Upper lobe of left lung (tissue), 6 donors: ENCODE measurements at regions not wholly inside any gene's neighbourhood (a gene's known extent, or its start where the extent isn't known, plus 50 kb on each side); places are given as distances from the start of the nearest gene placed in this dataset.
"Not testable (repeated sequence)": the region's sequence is repeated elsewhere in the genome, so short reads cannot be mapped to it uniquely, and the experiment has no call there.

Experiments used
- ATAC-seq, 2 donors: fragments of 200-7000 bp; cut with Tn5 transposase; one replicate each; pipeline ENCODE4 v1.9.1; 2022; ENCODE audit warnings: mild to moderate bottlenecking in 2 of 2, moderate library complexity in 2 of 2; ENCODE audit not compliant: low FRiP score in 2 of 2
- DNase-seq, 2 donors: peaks; one replicate each; pipeline ENCODE4 v3.0.0-alpha.2; 2019 to 2020
- H3K27ac ChIP-seq, 4 donors: fragments of 200-600 bp; sonication (generic); one replicate each; pipeline ENCODE4 v1.5.1; 2016 to 2019
- H3K27me3 ChIP-seq, 4 donors: fragments of 200-600 bp; sonication (generic); one replicate each; pipeline ENCODE4 v1.5.1; 2017 to 2019
- H3K36me3 ChIP-seq, 4 donors: fragments of 200-600 bp; sonication (generic); one replicate each; pipeline ENCODE4 v1.5.1; 2016 to 2019
- H3K4me1 ChIP-seq, 4 donors: fragments of 200-600 bp; sonication (generic); one replicate each; pipeline ENCODE4 v1.5.1; 2018 to 2019
- H3K4me3 ChIP-seq, 4 donors: fragments of 200-600 bp; sonication (generic); one replicate each; pipeline ENCODE4 v1.5.1; 2017 to 2019; ENCODE audit warnings: mild to moderate bottlenecking in 2 of 4, moderate library complexity in 1 of 4
- H3K9me3 ChIP-seq, 4 donors: fragments of 200-600 bp; sonication (generic); one replicate each; pipeline ENCODE4 v1.5.1; 2018 to 2019
- CTCF ChIP-seq, 6 experiments: fragments of 450-650 bp in 4 of 6; fragments of 200-600 bp in 2 of 6; sonication (generic) in 2 of 6; IDR thresholded peaks; one replicate each; pipeline ENCODE4 v1.5.1; 2016 to 2019; ENCODE audit warnings: antibody characterized with exemption in 6 of 6
- EP300 ChIP-seq, 4 donors: sonication (generic); formaldehyde crosslinking; IDR thresholded peaks; one replicate each; pipeline ENCODE4 v1.5.1; 2017; ENCODE audit warnings: antibody characterized with exemption in 4 of 4, control low read depth in 2 of 4
- POLR2A ChIP-seq, 4 donors: fragments of 450-650 bp; IDR thresholded peaks; one replicate each; pipeline ENCODE4 v1.5.1; 2016 to 2017; ENCODE audit warnings: antibody characterized with exemption in 4 of 4, mild to moderate bottlenecking in 2 of 4
- POLR2AphosphoS5 ChIP-seq, 2 donors: sonication (generic); formaldehyde crosslinking; IDR thresholded peaks; one replicate each; pipeline ENCODE4 v1.5.1; 2017; ENCODE audit warnings: antibody characterized with exemption in 2 of 2
- WGBS, 2 donors: methylation state at CpG; one replicate each; pipeline ENCODE4 v1.1.5; 2017 to 2018; 5-methylcytosine and 5-hydroxymethylcytosine counted together
- donor health status: DM: no; HTN: no; CAD: no; lungs with moderate emphysema.
- donor health status: DM: no; HTN: yes; CAD: no; lungs with severe emphysema.

DNA sequence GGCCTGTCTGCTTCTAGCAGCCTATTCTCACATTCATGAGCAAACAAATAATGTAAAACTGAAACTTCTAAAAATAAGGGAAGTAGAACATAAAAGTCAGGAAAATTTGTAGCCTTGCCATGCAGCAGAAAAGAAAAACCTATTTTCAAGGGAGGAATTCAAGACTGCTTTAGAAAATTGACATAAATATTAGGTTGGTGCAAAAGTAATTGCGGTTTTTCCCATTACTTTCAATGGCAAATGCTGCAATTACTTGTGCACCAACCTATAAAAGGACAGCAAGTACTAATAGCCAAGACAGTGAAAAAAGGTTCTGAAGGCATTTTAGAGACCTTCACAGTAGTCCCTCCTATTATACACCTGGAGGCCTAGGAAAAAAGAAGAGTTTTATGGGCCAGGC is 457.8 kb downstream of the KLHL4 start:
- no peaks in the 10 kb centered on the region for H3K9me3 ChIP-seq
- H3K27ac ChIP-seq, result no peak overlapping the region
- H3K4me3 ChIP-seq, result no peak overlapping the region
- WGBS, 2 donors, result 58 to 92% methylated on average over 1 of the region's 1 CpG
- ATAC-seq (no peak), DNase-seq (no peak)
- TF ChIP-seq POLR2A (IDR thresholded peaks at IDR 0.05), result no peak
- TF ChIP-seq POLR2AphosphoS5 (IDR thresholded peaks at IDR 0.05), result no peak
- no peak for TF ChIP-seq EP300 (IDR thresholded peaks at IDR 0.05)
- TF ChIP-seq CTCF (IDR thresholded peaks at IDR 0.05), result no peak
- H3K4me1 ChIP-seq, result no peaks in the 10 kb centered on the region
- H3K27me3 ChIP-seq, result no peaks in the 10 kb centered on the region
- no peaks in the 10 kb centered on the region for H3K36me3 ChIP-seq

- not testable (repeated sequence) for DNase-seq, H3K27me3 ChIP-seq, ATAC-seq, H3K36me3 ChIP-seq, H3K4me3 ChIP-seq, H3K27ac ChIP-seq, H3K4me1 ChIP-seq, H3K9me3 ChIP-seq
- 74 to 93% methylated on average over 3 of the region's 3 CpGs for WGBS, 2 donors
Observed at GRCh38 chrX:88007873-88008272, 490.3 kb downstream of the KLHL4 start.

GRCh38 chrX:88024022-88024421 is 506.4 kb downstream of the KLHL4 start:
- no peak for TF ChIP-seq CTCF (IDR thresholded peaks at IDR 0.05)
- no peak for TF ChIP-seq EP300 (IDR thresholded peaks at IDR 0.05)
- no peak for TF ChIP-seq POLR2A (IDR thresholded peaks at IDR 0.05)
- TF ChIP-seq POLR2AphosphoS5 (IDR thresholded peaks at IDR 0.05), result no peak
- 73 to 78% methylated on average over 3 of the region's 3 CpGs for WGBS, 2 donors
- no peak for ATAC-seq

GRCh38 chrX:88072339-88073030 is 554.9 kb downstream of the KLHL4 start:
- ATAC-seq, result no peak
- Histone ChIP-seq H3K36me3 (no peaks in the 10 kb centered on the region), H3K4me1 (no peaks in the 10 kb centered on the region), H3K27me3 (no peaks in the 10 kb centered on the region), H3K9me3 (no peaks in the 10 kb centered on the region), H3K4me3 (no peak overlapping the region), H3K27ac (no peak overlapping the region)
- no peak for TF ChIP-seq POLR2AphosphoS5 (IDR thresholded peaks at IDR 0.05)
- no peak for TF ChIP-seq POLR2A (IDR thresholded peaks at IDR 0.05)
- no peak for TF ChIP-seq EP300 (IDR thresholded peaks at IDR 0.05)
- WGBS, 2 donors, result 67 to 74% methylated on average over 2 of the region's 2 CpGs
- no peak for DNase-seq

More at GRCh38 chrX:88024022-88024421, 506.4 kb downstream of the KLHL4 start:
- no peak for DNase-seq
- Histone ChIP-seq H3K27me3 (no peaks in the 10 kb centered on the region), H3K4me3 (no peak overlapping the region), H3K27ac (no peak overlapping the region), H3K9me3 (no peaks in the 10 kb centered on the region), H3K4me1 (no peaks in the 10 kb centered on the region), H3K36me3 (no peaks in the 10 kb centered on the region)

GRCh38 chrX:88101968-88102367 is 584.4 kb downstream of the KLHL4 start:
- 31 to 38% methylated on average over 2 of the region's 2 CpGs for WGBS, 2 donors
- H3K36me3 ChIP-seq, result no peaks in the 10 kb centered on the region
- DNase-seq, result no peak
- ATAC-seq, result no peak
- no peaks in the 10 kb centered on the region for H3K4me1 ChIP-seq
- H3K4me3 ChIP-seq, result no peak overlapping the region
- no peak overlapping the region for H3K27ac ChIP-seq
- no peaks in the 10 kb centered on the region for H3K27me3 ChIP-seq
- no peak for TF ChIP-seq EP300 (IDR thresholded peaks at IDR 0.05)
- TF ChIP-seq CTCF (IDR thresholded peaks at IDR 0.05), result no peak
- no peak for TF ChIP-seq POLR2A (IDR thresholded peaks at IDR 0.05)
- no peak for TF ChIP-seq POLR2AphosphoS5 (IDR thresholded peaks at IDR 0.05)
- H3K9me3 ChIP-seq, result no peaks in the 10 kb centered on the region

GRCh38 chrX:88135735-88136134 is 611.3 kb upstream of the CPXCR1 start:
- no peak for DNase-seq
- no peak for ATAC-seq
- no peaks in the 10 kb centered on the region for H3K27me3 ChIP-seq
- no peaks in the 10 kb centered on the region for H3K9me3 ChIP-seq
- no peaks in the 10 kb centered on the region for H3K36me3 ChIP-seq
- TF ChIP-seq POLR2A (IDR thresholded peaks at IDR 0.05) (no peak), EP300 (IDR thresholded peaks at IDR 0.05) (no peak), POLR2AphosphoS5 (IDR thresholded peaks at IDR 0.05) (no peak), CTCF (IDR thresholded peaks at IDR 0.05) (no peak)
- no peak overlapping the region for H3K27ac ChIP-seq
- H3K4me1 ChIP-seq, result no peaks in the 10 kb centered on the region
- 24 to 28% methylated on average over 3 of the region's 3 CpGs for WGBS, 2 donors
- H3K4me3 ChIP-seq, result no peak overlapping the region
